NCI-H2171 treated with DMSO at 0.1 percent for 48 hours (cell line): ENCODE measurements at regions not wholly inside any gene's neighbourhood (a gene's known extent, or its start where the extent isn't known, plus 50 kb on each side); places are given as distances from the start of the nearest gene placed in this dataset.
"Not testable (repeated sequence)": the region's sequence is repeated elsewhere in the genome, so short reads cannot be mapped to it uniquely, and the experiment has no call there.

Source experiments
- DNase-seq: peaks from one replicate; lab custom pipeline; 2025; lab: John Stamatoyannopoulos, UW

DNA sequence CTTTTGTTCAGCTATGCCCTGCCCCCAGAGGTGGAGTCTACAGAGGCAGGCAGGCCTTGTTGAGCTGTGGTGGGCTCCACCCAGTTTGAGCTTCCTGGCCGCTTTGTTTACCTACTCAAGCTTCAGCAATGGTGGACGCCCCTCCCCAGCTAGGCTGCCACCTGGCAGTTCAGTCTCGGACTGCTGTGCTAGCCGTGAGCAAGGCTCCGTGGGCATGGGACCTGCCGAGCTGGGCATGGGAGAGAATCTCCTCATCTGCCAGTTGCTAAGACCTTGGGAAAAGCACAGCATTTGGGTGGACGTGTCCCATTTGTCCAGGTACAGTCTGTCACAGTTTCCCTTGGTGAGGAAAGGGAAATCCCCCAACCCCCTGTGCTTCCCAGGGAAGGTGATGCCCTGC lies 270.0 kb upstream of the TCERG1L start:
- not testable (repeated sequence) for DNase-seq

- DNase-seq: no peak
Measured at GRCh38 chr10:131584287-131584686, 272.8 kb upstream of the TCERG1L start.

DNA sequence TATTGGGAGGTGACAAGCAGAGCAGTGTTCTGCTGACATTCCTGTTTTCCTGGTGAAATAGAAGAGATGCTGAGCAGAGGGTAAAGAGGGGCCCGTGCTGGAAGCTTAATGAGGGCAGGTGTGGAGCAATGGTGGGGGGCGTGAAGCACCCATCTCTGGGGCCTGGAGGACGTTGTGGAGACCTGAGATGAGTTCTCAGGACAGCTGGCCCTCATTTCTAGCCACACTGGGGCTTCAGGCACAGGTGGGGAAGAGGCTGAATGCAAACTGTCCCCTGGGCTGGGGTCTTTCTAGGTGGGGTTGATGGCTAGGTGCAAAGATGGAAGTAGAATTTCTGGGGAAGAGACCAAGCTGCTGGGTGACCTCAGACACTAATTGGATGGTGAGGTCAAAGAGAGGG lies 274.2 kb upstream of the TCERG1L start:
- DNase-seq: no peak

GRCh38 chr10:131586958-131587357 lies 275.4 kb upstream of the TCERG1L start:
- no peak for DNase-seq

DNA sequence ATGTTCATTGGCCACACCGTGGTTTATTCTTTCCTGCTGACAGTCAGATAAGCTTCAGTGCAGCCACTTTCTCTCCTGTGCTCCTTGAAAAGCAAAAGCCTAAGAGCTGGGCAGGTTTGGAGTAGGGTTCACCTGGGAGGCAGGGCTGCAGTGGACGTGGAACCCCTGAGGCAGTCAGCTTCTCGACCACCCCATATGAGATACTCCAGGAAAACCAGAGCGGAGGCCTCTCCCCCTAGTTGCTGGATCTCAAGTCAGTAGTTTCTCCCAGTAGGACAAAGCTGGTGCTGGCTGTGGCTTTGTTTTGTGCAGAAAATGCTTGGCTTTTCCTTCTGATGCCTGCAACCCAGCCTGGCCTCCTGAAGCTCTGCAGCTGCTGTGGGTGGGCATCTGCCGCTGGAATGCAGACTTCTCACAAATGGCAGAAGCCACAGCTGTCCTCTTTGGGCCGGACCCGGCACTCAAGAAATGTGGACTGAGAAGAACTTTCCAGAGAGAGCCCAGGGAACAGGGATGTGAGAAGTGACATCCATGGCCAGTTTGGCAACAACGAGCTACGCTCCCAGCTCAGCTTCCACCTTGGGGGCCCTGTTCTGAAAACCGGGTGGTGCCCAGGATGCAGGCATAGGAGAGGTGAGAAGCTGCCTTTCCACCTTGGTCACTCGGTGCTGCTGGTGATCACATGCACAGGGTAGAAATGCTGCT lies 276.6 kb upstream of the TCERG1L start:
- DNase-seq: no peak

- no peak for DNase-seq
Measured at GRCh38 chr10:131588704-131589220, 277.2 kb upstream of the TCERG1L start.

- no peak for DNase-seq
Measured at GRCh38 chr10:131590567-131590966, 279.0 kb upstream of the TCERG1L start.

GRCh38 chr10:131591936-131592335 lies 280.4 kb upstream of the TCERG1L start:
- DNase-seq: no peak

DNA sequence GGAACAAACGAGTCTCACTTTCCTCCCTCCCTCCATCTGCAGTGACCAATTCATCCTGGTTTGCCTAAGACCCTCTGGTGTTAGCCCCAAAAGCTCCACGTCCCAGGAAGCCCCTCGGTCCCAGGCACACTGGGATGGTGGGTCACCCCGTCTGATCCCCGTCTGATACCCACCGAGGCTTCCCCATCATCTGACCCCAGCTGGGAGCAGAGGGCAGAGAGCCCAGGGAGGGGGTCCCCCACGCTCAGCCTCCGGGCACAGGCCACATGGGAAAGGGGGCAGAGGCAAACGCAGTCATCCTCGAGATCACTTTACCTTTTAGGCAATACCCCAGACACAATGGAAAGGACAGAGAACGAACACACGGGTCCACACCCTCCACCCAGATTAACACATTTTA lies 291.6 kb upstream of the PPP2R2D start:
- DNase-seq: no peak

- no peak for DNase-seq
Measured at GRCh38 chr10:131615150-131615549, 285.7 kb upstream of the PPP2R2D start.

DNA sequence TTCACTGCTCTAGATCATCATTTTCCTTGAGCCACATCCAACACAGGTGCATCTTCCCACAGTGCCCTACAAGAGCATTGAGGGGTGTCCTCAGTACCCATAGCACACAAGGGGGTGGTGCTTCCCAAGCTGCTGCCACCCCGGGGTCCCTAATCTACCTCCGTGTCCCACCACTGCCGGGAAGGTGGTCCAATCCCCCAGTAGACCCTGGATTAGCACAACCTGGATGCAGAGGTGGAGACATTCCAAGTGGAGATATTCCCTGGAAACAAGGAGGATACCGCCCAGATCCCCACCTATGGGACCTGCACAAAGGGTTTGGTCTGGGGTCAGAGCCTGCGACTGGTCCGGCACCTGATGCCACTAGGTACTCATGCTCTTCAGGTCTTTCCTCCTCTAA lies 284.8 kb upstream of the PPP2R2D start:
- no peak for DNase-seq

DNA sequence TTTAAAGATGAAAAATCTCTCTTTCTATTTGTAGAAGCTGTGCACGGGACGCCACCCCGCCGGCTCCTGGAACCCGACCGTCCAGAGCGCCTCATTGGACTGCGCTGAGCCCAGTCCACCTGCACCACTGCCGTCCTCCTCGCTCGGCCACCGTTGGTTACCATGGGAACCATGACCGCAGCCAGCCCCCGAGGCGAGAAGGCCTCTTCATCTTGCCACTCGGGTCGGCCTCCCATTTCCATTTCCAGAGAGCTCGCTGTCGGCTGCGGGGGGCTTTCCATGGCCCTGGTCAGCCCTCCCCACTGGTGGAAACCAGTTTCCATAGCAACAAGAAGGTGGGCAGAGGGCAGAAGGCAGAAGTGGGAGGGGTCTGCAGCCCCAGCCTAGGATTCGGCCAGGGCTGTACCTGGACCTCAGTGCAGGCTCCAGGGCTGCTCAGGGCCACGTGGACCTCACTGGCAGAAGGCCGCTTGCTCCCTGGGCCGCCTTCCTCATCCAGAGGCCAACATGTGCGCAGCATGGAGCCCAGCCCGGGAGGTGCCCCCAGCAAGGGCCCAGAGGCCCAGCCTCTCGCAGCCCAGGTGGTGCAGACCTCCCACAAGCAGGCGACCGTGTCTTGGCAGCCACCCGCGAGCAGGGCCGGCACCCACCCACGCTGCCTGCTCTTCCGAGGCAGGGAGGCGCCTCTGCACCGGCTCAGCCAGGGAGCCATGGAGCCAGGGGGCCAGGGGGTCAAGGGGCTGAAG lies 283.5 kb upstream of the PPP2R2D start:
- no peak for DNase-seq

DNA sequence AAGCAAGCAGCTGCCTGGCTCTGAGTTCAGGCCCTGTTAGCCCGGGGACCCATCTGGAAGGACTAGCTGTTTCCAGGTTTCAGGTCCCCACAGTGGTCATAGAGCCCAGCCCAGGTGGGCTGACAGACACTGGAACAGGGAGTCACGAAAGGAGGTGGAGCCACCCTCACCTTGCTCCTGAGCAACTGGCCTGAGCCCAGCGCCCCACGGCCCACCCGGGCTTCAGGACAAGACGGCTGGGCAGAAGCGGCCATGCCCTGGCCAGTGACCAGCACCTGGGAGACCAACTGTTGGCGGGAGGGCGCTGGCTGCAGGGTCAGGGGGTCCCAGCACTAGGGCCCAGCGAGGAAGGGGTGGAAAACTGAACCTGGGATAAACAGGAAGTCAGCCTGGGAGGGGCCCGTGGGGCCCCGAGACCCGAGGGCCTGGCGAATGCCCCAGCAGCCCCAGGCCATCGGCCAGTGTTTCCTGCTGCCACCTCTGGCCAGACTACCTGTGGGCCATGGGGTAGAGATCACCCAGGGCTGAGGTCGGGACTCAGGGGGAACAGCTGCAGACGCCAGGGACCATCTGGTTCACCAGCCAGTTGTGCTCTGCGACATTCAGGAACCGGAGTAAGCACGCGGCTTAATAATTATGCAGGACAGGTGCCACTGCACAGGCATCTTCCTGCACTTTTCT lies 282.1 kb upstream of the PPP2R2D start:
- DNase-seq: peak; percentile 44

- no peak for DNase-seq
Measured at GRCh38 chr10:131620314-131620713, 280.5 kb upstream of the PPP2R2D start.

GRCh38 chr10:131620904-131621303 lies 279.9 kb upstream of the PPP2R2D start:
- no peak for DNase-seq

DNA sequence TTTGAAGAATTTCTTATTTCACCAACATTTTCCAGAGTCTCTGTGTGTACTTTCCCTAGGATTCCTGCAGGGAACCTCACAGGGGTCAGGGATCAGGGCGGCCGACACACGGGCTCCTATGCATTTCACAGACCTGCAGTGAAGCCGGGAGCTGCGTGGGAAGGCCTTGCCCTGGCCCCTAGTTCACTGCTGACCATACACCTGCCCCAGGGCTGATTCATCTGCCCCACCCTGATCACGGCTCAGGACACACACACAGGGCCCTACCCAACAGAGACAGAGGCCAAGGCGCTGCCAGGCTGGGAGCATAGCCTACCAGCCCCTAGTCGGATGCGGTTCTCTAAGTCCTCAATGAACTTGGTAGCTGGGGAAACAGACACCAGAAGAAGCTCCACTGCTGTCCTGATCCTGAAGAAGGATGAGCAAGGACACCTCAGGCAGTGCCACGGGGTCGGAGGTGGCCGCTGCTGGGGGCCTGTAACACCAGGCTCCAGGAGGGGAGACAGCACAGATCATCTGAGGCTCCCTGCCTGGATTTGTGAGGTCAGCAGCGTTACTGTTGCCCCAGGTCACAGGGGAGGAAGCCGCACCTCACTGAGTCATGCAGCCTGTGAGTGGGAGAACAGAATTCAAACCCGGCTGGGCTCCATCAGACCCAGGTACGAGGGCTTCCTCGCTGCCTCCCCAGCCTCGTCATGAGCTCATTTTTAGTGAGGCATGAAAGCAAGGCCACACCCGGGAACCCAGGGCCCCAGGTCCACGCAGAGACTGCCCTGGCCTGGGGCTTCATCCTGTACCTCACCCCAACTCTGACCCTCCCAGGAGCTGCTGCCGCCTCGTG lies 278.8 kb upstream of the PPP2R2D start:
- DNase-seq: no peak

DNA sequence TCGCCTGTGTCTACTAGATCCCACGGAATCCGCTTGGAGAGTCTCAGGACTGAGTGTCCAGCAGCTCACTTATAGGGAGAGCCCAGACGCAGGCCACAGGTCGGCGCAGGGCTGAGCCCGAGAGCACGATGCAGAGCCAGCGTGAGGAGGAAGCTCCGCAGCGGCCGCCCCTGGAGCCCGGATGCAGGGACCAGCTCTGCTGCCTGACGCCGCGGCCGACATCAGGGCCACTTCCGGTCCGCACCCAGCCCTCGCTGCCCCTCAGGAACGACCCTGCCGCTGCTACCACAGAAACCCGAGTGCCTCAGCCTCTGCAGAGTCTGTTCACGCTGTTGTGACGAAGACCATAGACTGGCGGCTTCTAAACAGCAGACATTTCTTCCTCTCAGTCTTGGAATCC lies 275.8 kb upstream of the PPP2R2D start:
- no peak for DNase-seq

- no peak for DNase-seq
Measured at GRCh38 chr10:131626274-131626673, 274.5 kb upstream of the PPP2R2D start.

DNA sequence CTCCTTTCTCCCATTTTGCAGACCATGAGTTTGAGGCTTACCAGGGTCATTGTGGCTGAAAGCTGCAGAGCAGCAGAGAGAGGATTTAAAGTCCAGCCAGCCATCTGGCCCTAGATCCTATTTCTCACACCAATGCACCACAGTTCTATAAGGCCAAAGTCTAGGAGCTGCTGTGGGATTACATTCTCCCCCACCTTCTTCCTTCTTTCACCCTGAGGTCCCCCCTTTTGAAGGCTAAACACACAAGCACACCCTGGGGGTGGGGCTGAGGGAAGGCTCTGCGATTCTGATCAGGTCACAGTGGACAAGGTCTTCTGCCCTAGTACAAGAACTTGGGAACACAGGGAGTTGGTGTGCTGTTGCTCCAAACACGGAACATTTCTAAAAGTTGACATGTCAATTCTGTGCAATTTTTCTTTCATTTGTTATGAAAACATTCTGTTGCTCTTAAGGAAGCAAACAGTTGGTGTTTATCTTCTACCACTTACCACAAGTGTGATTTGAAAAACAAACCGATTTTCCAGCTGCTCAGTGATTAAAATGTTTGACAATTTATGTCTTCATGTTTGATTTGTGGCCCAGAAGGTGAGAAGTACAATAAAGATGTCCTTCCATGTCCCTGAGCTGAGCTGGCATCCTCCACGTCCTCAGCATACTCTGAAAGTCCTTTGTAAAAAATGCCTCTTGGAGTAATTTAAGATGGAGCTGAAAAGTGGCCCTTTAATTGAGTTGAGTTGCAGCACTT lies 271.6 kb upstream of the PPP2R2D start:
- DNase-seq: no peak

- DNase-seq: no peak
Measured at GRCh38 chr10:131630772-131631258, 270.0 kb upstream of the PPP2R2D start.

DNA sequence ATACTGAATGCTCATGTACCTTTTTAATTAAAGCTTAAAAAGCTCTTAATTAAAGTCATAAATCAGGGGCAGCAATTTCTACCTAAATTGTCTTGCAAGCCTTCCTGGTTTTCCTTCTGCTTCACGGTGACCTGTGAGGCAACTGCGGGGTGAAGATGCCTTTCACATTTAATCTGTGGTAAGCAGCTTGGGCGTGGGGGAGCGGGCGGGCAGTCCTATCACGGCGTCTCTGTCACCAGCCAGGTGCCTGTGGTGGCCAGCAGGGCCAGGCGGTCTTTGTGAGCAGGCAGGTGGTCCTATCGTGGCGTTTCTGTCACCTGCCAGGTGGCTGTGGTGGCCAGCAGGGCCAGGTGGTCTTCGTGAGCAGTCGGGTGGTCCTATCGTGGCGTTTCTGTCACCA lies 269.2 kb upstream of the PPP2R2D start:
- no peak for DNase-seq
